PC-9 (cell line): ENCODE measurements at regions not wholly inside any gene's neighbourhood (a gene's known extent, or its start where the extent isn't known, plus 50 kb on each side); places are given as distances from the start of the nearest gene placed in this dataset.

Experiments
- EZH2 ChIP-seq: fragments of 200-600 bp; sonication (generic); IDR thresholded peaks from 2 replicates; pipeline ENCODE4 v1.8.0; 2017; ENCODE audit warnings: antibody characterized with exemption, low read depth
- TF ChIP-seq, protein P1 (sequence below): fragments of 200-600 bp; sonication (generic); conservative IDR thresholded peaks from 2 replicates; pipeline ENCODE4 v1.6.1; 2017; ENCODE audit warnings: mixed run types, antibody characterized with exemption, mild to moderate bottlenecking, moderate library complexity

DNA sequence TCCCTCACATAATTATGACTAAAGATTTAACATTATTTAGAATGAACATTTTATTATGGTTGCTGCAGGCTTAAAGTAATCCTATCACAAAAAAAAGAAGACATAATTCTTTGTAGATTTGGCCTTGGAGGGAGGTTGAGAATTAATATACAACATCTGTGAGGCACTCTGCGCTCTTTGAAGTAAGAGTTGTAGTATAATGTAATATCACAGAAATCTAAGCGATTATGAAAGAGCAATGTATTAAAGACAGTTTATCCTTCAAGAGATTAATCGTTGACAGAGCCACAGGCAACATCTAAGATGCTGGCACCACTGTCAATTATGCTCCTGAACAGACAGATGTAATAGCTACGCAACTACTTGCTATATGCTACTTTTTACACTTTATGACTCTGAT lies 946.8 kb downstream of the GRIK2 start:
- TF ChIP-seq, protein P1, sequence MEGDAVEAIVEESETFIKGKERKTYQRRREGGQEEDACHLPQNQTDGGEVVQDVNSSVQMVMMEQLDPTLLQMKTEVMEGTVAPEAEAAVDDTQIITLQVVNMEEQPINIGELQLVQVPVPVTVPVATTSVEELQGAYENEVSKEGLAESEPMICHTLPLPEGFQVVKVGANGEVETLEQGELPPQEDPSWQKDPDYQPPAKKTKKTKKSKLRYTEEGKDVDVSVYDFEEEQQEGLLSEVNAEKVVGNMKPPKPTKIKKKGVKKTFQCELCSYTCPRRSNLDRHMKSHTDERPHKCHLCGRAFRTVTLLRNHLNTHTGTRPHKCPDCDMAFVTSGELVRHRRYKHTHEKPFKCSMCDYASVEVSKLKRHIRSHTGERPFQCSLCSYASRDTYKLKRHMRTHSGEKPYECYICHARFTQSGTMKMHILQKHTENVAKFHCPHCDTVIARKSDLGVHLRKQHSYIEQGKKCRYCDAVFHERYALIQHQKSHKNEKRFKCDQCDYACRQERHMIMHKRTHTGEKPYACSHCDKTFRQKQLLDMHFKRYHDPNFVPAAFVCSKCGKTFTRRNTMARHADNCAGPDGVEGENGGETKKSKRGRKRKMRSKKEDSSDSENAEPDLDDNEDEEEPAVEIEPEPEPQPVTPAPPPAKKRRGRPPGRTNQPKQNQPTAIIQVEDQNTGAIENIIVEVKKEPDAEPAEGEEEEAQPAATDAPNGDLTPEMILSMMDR = no peak
- no peak for TF ChIP-seq EZH2
